ENCODE measurements at regions not wholly inside any gene's neighbourhood (a gene's known extent, or its start where the extent isn't known, plus 50 kb on each side); places are given as distances from the start of the nearest gene placed in this dataset.

DNA sequence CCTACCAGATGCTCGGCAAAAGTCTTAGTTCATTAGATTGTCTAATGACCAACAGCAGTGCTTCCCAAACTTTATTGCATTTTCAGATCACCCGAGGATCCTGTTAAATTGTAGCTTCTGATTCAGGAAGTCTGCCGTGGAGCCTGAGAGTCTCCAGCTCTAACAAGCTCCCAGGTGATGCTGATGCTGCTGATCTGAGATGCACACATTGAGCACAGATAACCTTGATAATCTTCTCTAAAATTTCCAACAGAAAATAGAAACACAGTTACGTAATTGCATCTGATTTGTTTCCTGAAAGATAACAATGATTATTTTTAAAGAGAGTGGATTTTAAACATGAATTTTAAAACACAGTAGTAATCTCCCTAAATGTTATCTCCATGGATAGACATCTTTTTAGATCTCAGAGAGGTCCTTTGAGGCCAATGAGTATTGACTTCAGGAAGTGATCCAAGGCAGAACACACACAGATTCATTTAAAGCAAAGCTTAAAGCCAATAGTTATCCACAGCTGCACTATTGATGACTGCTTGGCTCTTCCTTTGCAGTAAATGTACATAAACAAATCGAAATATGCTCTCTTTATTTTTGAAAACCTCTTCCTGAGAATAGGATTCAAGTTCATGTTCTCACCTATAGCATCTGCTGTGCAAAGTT lies 122.8 kb upstream of the TNPO1 start:
- no peak overlapping the region for H3K4me3 ChIP-seq (ENCODE audit: low read depth, low read length)
- TF ChIP-seq, protein P1, sequence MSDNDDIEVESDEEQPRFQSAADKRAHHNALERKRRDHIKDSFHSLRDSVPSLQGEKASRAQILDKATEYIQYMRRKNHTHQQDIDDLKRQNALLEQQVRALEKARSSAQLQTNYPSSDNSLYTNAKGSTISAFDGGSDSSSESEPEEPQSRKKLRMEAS (IDR thresholded peaks at IDR 0.05; ENCODE audit: low read depth, low read length), result no peak
- TF ChIP-seq POLR2A (IDR thresholded peaks at IDR 0.05; ENCODE audit: extremely low read depth, insufficient read length) (no peak), MYC (IDR thresholded peaks at IDR 0.05; ENCODE audit: low read depth, low read length) (no peak)
- TF ChIP-seq, protein P2, sequence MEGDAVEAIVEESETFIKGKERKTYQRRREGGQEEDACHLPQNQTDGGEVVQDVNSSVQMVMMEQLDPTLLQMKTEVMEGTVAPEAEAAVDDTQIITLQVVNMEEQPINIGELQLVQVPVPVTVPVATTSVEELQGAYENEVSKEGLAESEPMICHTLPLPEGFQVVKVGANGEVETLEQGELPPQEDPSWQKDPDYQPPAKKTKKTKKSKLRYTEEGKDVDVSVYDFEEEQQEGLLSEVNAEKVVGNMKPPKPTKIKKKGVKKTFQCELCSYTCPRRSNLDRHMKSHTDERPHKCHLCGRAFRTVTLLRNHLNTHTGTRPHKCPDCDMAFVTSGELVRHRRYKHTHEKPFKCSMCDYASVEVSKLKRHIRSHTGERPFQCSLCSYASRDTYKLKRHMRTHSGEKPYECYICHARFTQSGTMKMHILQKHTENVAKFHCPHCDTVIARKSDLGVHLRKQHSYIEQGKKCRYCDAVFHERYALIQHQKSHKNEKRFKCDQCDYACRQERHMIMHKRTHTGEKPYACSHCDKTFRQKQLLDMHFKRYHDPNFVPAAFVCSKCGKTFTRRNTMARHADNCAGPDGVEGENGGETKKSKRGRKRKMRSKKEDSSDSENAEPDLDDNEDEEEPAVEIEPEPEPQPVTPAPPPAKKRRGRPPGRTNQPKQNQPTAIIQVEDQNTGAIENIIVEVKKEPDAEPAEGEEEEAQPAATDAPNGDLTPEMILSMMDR (IDR thresholded peaks at IDR 0.05; ENCODE audit: low read depth, low read length), result no peak
- no peak for DNase-seq (ENCODE audit: low read depth)

DNA sequence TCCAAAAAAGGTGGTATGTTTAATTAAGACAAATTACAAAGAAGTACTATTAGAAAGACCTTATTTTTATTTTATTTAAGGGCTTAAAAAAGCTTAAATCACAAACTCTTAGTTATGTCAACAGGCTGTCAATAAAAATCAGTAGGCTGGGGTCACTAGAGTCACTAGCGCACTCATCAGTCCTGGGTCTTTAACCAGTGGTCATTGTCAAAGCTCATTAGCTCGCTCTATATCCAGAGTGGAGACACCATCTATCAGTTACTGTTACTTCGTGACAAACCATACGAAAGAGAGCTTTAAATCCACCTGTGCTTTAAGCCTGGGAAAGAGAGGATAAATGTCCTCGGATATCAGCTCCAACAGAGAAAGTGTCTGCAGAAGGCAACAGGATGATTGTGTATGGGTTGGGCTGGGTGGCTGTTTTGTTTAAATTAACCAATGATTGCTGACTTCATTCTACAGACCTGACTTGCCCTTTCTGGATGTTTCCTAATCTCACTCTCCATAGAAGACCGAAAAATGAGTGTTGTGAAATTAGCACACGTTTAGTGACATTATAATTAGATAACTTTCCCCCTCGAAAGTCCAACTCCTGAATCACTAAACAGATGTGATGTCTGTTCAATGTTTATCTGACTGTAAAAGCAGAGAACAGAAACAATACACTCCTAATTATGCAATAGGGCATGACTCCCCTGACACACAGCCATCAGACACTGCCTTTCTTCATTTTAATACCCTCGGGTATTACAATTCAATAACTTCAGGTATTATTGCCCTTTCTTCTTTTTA lies 123.6 kb upstream of the TNPO1 start:
- H3K4me3 ChIP-seq (ENCODE audit: low read depth, low read length), result no peak overlapping the region
- peak; percentile 3 for DNase-seq (ENCODE audit: low read depth)
- TF ChIP-seq MYC (IDR thresholded peaks at IDR 0.05; ENCODE audit: low read depth, low read length), result no peak
- TF ChIP-seq, protein P1 (IDR thresholded peaks at IDR 0.05; ENCODE audit: low read depth, low read length), result no peak
- TF ChIP-seq POLR2A (IDR thresholded peaks at IDR 0.05; ENCODE audit: extremely low read depth, insufficient read length), result no peak
- TF ChIP-seq, protein P2 (IDR thresholded peaks at IDR 0.05; ENCODE audit: low read depth, low read length), result no peak

DNA sequence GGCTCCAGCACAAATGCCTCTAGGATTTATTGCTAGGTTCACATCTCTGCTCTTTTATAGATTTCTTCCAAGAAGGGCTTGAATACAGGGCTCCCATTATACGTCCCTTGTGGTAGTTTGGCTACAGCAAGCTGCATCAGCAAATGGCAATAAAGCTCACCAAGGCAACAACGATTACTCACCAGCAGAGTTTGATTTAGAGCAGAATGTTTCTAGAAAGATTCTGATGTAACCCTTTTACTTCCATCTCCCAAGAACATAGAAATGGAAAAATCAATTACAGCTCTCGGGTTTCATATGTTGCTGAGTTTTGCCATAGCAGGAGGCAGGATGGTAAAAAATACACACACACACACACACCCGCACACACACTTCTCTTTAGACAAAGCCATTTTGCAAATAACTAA lies 124.2 kb upstream of the TNPO1 start:
- no peak for DNase-seq (ENCODE audit: low read depth)
- no peak for TF ChIP-seq POLR2A (IDR thresholded peaks at IDR 0.05; ENCODE audit: extremely low read depth, insufficient read length)
- TF ChIP-seq, protein P2 (IDR thresholded peaks at IDR 0.05; ENCODE audit: low read depth, low read length), result no peak
- TF ChIP-seq MYC (IDR thresholded peaks at IDR 0.05; ENCODE audit: low read depth, low read length), result no peak
- TF ChIP-seq, protein P1 (IDR thresholded peaks at IDR 0.05; ENCODE audit: low read depth, low read length), result no peak
- no peak overlapping the region for H3K4me3 ChIP-seq (ENCODE audit: low read depth, low read length)

DNA sequence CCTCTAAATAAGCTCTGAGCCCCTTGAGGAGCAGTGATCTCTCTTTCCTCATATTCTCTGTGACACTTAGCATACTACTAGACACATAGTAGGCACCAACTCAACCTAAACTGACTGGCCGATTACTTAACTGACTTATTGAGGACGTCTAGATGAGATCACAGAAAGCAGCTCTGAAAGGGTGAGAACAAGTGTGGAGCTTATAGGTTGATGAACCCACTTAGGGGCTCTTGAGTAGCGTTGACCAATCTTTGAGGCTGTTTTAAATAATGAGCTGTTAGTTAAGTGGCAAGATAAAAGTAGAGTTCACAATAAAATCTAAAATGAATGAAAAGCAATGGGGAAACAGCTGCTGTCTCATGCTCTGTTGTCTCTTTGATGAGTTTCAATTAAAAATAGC lies 124.7 kb upstream of the TNPO1 start:
- no peak for DNase-seq (ENCODE audit: low read depth)
- no peak overlapping the region for H3K4me3 ChIP-seq (ENCODE audit: low read depth, low read length)
- TF ChIP-seq, protein P2 (IDR thresholded peaks at IDR 0.05; ENCODE audit: low read depth, low read length), result no peak
- TF ChIP-seq, protein P1 (IDR thresholded peaks at IDR 0.05; ENCODE audit: low read depth, low read length), result no peak
- no peak for TF ChIP-seq MYC (IDR thresholded peaks at IDR 0.05; ENCODE audit: low read depth, low read length)
- no peak for TF ChIP-seq POLR2A (IDR thresholded peaks at IDR 0.05; ENCODE audit: extremely low read depth, insufficient read length)

DNA sequence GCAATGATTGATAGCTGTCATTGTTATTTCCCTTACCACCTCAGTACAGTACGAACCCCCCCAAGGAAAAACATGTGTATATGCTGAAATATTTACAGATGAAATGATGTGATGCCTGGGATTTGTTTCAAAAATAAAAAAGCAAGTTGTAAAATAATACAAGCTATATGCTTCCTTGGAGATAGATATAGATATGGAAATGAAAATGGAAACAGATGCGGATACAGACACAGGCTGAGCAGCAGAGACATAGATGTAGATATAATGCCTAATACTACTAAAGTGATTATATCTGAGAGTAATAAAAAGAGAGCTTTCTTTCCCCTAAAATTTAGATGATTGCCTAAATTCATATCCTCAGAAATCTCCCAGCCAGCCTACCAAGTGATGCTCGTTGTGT lies 127.5 kb upstream of the TNPO1 start:
- no peak for DNase-seq (ENCODE audit: low read depth)
- TF ChIP-seq, protein P2 (IDR thresholded peaks at IDR 0.05; ENCODE audit: low read depth, low read length), result no peak
- no peak overlapping the region for H3K4me3 ChIP-seq (ENCODE audit: low read depth, low read length)
